NB4 (cell line): ENCODE measurements at regions not wholly inside any gene's neighbourhood (a gene's known extent, or its start where the extent isn't known, plus 50 kb on each side); places are given as distances from the start of the nearest gene placed in this dataset.

Experiments used
- CTCF ChIP-seq: IDR thresholded peaks from one replicate; pipeline ENCODE4 v1.5.1; 2012; ENCODE audit warnings: low read depth, low read length
- TF ChIP-seq, protein P1 (sequence below): IDR thresholded peaks from 2 replicates; pipeline ENCODE4 v1.6.1; 2011; ENCODE audit warnings: low read depth, low read length

DNA sequence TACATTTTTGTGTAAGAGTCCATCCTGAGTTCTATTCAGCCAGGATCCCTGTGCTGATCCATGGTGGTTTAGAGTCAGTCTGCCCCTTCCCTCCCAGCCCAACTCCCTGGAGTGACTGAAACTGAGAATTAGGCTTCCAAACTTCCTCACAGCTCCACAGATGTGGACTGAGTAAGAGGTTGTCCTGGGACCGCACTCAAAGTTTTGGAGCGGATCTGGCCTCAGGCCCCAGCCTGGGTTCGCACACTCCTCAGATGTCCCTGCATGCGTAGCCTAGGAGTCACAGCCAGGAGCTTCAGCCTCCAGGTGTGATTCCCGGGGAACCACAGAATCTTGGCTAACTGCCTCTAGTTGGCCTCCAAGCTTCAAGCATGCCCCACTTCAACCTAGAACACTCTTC is 218.1 kb downstream of the C7orf25 start:
- no peak for TF ChIP-seq CTCF
- TF ChIP-seq, protein P1, sequence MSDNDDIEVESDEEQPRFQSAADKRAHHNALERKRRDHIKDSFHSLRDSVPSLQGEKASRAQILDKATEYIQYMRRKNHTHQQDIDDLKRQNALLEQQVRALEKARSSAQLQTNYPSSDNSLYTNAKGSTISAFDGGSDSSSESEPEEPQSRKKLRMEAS = no peak
